Upper lobe of left lung (tissue), 4 donors: ENCODE measurements at regions not wholly inside any gene's neighbourhood (a gene's known extent, or its start where the extent isn't known, plus 50 kb on each side); places are given as distances from the start of the nearest gene placed in this dataset.

Experiments
- CTCF ChIP-seq, 6 experiments: fragments of 450-650 bp in 4 of 6; fragments of 200-600 bp in 2 of 6; sonication (generic) in 2 of 6; IDR thresholded peaks; one replicate each; pipeline ENCODE4 v1.5.1; 2016 to 2019; ENCODE audit warnings: antibody characterized with exemption in 6 of 6
- EP300 ChIP-seq, 4 donors: sonication (generic); formaldehyde crosslinking; IDR thresholded peaks; one replicate each; pipeline ENCODE4 v1.5.1; 2017; ENCODE audit warnings: antibody characterized with exemption in 4 of 4, control low read depth in 2 of 4
- POLR2A ChIP-seq, 4 donors: fragments of 450-650 bp; IDR thresholded peaks; one replicate each; pipeline ENCODE4 v1.5.1; 2016 to 2017; ENCODE audit warnings: antibody characterized with exemption in 4 of 4, mild to moderate bottlenecking in 2 of 4
- POLR2AphosphoS5 ChIP-seq, 2 donors: sonication (generic); formaldehyde crosslinking; IDR thresholded peaks; one replicate each; pipeline ENCODE4 v1.5.1; 2017; ENCODE audit warnings: antibody characterized with exemption in 2 of 2

- no peak for TF ChIP-seq EP300 (IDR thresholded peaks at IDR 0.05)
- TF ChIP-seq POLR2A (IDR thresholded peaks at IDR 0.05): no peak
- TF ChIP-seq CTCF (IDR thresholded peaks at IDR 0.05): no peak
- no peak for TF ChIP-seq POLR2AphosphoS5 (IDR thresholded peaks at IDR 0.05)
Observed at GRCh38 chr16:51813609-51814008, 662.5 kb upstream of the SALL1 start.
